ENCODE measurements at regions not wholly inside any gene's neighbourhood (a gene's known extent, or its start where the extent isn't known, plus 50 kb on each side); places are given as distances from the start of the nearest gene placed in this dataset.
A peak's percentile ranks its signal among the peaks of the same experiment; 100 is the strongest.

DNA sequence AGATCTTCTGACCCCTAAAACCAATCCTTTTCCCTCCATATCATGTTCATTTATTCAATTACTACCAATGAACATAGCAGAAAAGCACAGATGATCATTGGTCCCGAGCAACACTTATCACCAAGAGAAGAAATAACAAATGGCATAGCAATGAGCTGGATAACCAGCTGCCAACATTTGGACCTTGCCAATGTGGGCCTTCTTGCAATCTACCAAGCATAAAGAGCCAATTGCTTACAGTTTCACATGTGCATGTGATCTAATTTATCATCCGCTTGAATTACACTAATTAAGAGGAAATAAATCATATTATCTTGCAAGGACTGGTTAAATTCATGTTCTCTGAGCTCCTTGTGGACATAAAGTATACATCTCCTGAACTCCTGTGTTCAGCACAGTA, 134.8 kb upstream of the HMGA2 start:
- TF ChIP-seq, protein P1, sequence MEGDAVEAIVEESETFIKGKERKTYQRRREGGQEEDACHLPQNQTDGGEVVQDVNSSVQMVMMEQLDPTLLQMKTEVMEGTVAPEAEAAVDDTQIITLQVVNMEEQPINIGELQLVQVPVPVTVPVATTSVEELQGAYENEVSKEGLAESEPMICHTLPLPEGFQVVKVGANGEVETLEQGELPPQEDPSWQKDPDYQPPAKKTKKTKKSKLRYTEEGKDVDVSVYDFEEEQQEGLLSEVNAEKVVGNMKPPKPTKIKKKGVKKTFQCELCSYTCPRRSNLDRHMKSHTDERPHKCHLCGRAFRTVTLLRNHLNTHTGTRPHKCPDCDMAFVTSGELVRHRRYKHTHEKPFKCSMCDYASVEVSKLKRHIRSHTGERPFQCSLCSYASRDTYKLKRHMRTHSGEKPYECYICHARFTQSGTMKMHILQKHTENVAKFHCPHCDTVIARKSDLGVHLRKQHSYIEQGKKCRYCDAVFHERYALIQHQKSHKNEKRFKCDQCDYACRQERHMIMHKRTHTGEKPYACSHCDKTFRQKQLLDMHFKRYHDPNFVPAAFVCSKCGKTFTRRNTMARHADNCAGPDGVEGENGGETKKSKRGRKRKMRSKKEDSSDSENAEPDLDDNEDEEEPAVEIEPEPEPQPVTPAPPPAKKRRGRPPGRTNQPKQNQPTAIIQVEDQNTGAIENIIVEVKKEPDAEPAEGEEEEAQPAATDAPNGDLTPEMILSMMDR (IDR thresholded peaks at IDR 0.05) = no peak
- ATAC-seq = no peak

DNA sequence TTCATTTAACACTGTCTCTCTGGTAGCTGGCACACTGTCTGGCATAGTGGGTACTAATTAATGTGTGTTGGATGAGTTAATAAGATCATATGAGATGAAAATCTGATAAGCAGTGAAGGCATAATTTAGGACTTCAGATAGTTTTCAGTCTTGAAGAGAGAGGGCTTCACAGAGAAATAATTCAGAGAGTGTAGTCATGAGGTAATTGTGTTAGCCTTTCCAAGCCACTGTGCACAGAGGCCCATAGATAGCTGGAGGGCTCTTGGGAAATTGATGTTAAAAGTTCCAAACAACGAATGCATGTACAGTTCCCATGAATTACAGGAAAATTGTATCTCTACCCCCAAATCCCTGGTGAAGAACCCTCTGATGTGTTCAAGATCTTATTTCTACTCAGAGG, 133.8 kb upstream of the HMGA2 start:
- H3K4me3 ChIP-seq = no peak overlapping the region
- DNase-seq (no peak), ATAC-seq (no peak)
- H3K9me3 ChIP-seq = no peaks in the 10 kb centered on the region
- peaks cover 0 to 6% (median 0%) of the 10 kb centered on the region in 9 donors for H3K4me1 ChIP-seq
- no peaks in the 10 kb centered on the region for H3K36me3 ChIP-seq
- TF ChIP-seq, protein P1 (IDR thresholded peaks at IDR 0.05) = no peak
- WGBS, 2 donors = 48 to 59% methylated on average over 1 of the region's 1 CpG
- no peak overlapping the region for H3K27ac ChIP-seq
- intact Hi-C loops (cut with DNase I) = no loop called here
- peaks cover 0 to 3% (median 0%) of the 10 kb centered on the region in 7 donors for H3K27me3 ChIP-seq

More for the DNA sequence above, 134.8 kb upstream of the HMGA2 start:
- DNase-seq = no peak
- Histone ChIP-seq H3K27me3 (peaks cover 0 to 3% (median 0%) of the 10 kb centered on the region in 7 donors), H3K27ac (no peak overlapping the region), H3K36me3 (no peaks in the 10 kb centered on the region), H3K4me3 (no peak overlapping the region), H3K4me1 (no peaks in the 10 kb centered on the region), H3K9me3 (no peaks in the 10 kb centered on the region)
- WGBS, 2 donors = 88 to 91% methylated on average over 2 of the region's 2 CpGs
- intact Hi-C loops (cut with DNase I) = loop anchor here in 4 of 10 donors (5.0 to 10.0 kb wide), 3 partner anchors 85 to 125 kb away; no protein-coding TSS in a partner anchor

DNA sequence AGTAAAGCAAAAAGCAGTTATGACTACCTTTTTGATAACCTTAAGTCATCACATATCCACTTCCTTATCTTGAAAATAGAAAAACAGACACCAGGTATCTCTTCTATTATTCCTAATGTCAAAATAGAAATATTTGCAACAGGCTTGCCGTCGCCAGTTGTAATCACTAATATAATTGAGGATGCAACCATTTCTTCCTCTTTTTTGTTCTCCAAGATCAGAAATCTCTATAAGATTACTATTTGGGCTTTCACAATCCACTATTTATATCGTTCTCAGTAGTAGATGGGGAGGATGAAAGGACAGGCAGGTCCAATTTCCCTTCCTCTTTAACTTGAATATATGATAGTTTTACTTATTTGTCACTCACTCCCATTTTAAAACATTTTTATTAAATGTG, 130.2 kb upstream of the HMGA2 start:
- WGBS, 2 donors = 66 to 78% methylated on average over 3 of the region's 3 CpGs
- intact Hi-C loops (cut with DNase I) = no loop called here
- Histone ChIP-seq H3K36me3 (no peaks in the 10 kb centered on the region), H3K27ac (no peak overlapping the region), H3K4me1 (peaks cover 0 to 12% (median 0%) of the 10 kb centered on the region in 9 donors), H3K4me3 (no peak overlapping the region), H3K27me3 (peaks cover 0 to 3% (median 0%) of the 10 kb centered on the region in 7 donors), H3K9me3 (no peaks in the 10 kb centered on the region)
- TF ChIP-seq, protein P1 (IDR thresholded peaks at IDR 0.05) = no peak
- DNase-seq (no peak), ATAC-seq (no peak)

DNA sequence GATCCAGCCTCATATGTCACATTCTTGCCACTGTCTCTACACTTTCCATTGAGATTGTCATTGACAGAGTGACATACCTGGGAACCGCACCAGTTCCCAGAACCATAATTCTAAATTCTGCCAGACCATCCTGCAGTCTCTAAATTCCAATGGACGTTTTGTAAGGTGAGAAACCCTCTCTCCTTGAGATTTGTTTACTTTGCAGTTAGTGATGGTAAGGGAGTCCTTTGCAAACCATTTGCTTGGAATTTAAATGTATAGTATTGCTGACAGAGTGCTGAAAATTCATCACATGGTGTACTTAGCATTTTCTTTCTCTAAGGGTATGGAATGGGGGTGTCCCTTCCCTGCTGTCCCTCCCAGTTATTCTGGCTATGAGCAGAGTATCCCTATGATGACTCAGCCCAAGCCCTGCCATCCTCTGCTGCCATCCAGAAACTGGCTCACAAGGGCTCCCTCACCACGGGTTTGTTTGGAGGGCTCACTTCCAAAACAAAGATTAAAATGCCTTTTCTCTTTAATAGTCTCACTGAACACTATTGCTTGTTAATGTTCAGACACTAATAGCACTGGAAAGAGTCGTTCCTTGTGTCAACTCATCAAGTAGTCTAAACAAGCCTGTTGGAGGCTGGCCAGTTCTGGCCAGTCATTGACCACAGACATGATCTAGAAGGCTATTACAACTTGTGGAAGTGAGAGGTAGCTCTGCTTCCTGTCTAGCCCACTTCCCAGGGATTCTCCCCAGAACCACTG, 129.0 kb upstream of the HMGA2 start:
- intact Hi-C loops (cut with DNase I) = no loop called here
- TF ChIP-seq, protein P1 (IDR thresholded peaks at IDR 0.05) = no peak
- ATAC-seq (peak in 4 of 8 donors; percentile 37 to 68 (median 53)), DNase-seq (peak in 1 of 2 donors; percentile 16)
- Histone ChIP-seq H3K36me3 (no peaks in the 10 kb centered on the region), H3K4me1 (peaks cover 0 to 12% (median 0%) of the 10 kb centered on the region in 9 donors), H3K27ac (no peak overlapping the region), H3K27me3 (peaks cover 0 to 3% (median 0%) of the 10 kb centered on the region in 7 donors), H3K4me3 (no peak overlapping the region), H3K9me3 (no peaks in the 10 kb centered on the region)
- WGBS, 2 donors = 36 to 43% methylated on average over 4 of the region's 4 CpGs

Data from heart right ventricle (tissue), 16 donors.